HG03520 (cell line): ENCODE measurements at regions not wholly inside any gene's neighbourhood (a gene's known extent, or its start where the extent isn't known, plus 50 kb on each side); places are given as distances from the start of the nearest gene placed in this dataset.
"Not testable (repeated sequence)": the region's sequence is repeated elsewhere in the genome, so short reads cannot be mapped to it uniquely, and the experiment has no call there.

ENCODE experiments used
- ATAC-seq: cut with Tn5 transposase; IDR thresholded peaks from one replicate; pipeline ENCODE4 v1.9.1; 2021; ENCODE audit warnings: mild to moderate bottlenecking, moderate library complexity; ENCODE audit not compliant: unreplicated experiment

GRCh38 chr4:112085156-112086035 lies 59.9 kb upstream of the FAM241A start:
- ATAC-seq, result no peak

- ATAC-seq, result no peak
Measured at GRCh38 chr4:112086036-112086434, 59.2 kb upstream of the FAM241A start.

GRCh38 chr4:112086661-112087060 lies 58.6 kb upstream of the FAM241A start:
- not testable (repeated sequence) for ATAC-seq

- not testable (repeated sequence) for ATAC-seq
Measured at GRCh38 chr4:112092330-112092729, 52.9 kb upstream of the FAM241A start.

GRCh38 chr4:112093636-112094202 lies 51.5 kb upstream of the FAM241A start:
- no peak for ATAC-seq

GRCh38 chr4:112094330-112094729 lies 50.9 kb upstream of the FAM241A start:
- no peak for ATAC-seq
